ENCODE measurements at regions not wholly inside any gene's neighbourhood (a gene's known extent, or its start where the extent isn't known, plus 50 kb on each side); places are given as distances from the start of the nearest gene placed in this dataset.

- TF ChIP-seq CTCF (conservative IDR thresholded peaks at IDR 0.05; ENCODE audit: low read depth, low read length) (no peak), EZH2 (IDR thresholded peaks at IDR 0.05; ENCODE audit: low read length, unreplicated experiment) (no peak)
Observed at GRCh38 chr18:37671530-37671929, 105.9 kb upstream of the CELF4 start.
